Limb (tissue), 2 donors: ENCODE measurements at regions not wholly inside any gene's neighbourhood (a gene's known extent, or its start where the extent isn't known, plus 50 kb on each side); places are given as distances from the start of the nearest gene placed in this dataset.
"Not testable (repeated sequence)": the region's sequence is repeated elsewhere in the genome, so short reads cannot be mapped to it uniquely, and the experiment has no call there.

ENCODE experiments used
- DNase-seq, 2 donors: peaks; one replicate each; pipeline ENCODE4 v3.0.0-alpha.2; 2016; ENCODE audit errors: extremely low spot score in 2 of 2

- no peak for DNase-seq
Measured at GRCh38 chr20:33908336-33908735, 85.4 kb upstream of the RALY start.

- no peak for DNase-seq
Measured at GRCh38 chr20:33908868-33909267, 84.8 kb upstream of the RALY start.

GRCh38 chr20:33909331-33909921 is 84.3 kb upstream of the RALY start:
- peak in 1 of 2 donors; percentile 1 for DNase-seq

GRCh38 chr20:33910056-33910455 is 83.7 kb upstream of the RALY start:
- peak in 1 of 2 donors; percentile 20 for DNase-seq

- no peak for DNase-seq
Measured at GRCh38 chr20:33910529-33911327, 83.0 kb upstream of the RALY start.

GRCh38 chr20:33914919-33915318 is 78.8 kb upstream of the RALY start:
- DNase-seq = no peak

GRCh38 chr20:33915726-33916331 is 77.9 kb upstream of the RALY start:
- DNase-seq = no peak

- DNase-seq = no peak
Measured at GRCh38 chr20:33916768-33917167, 76.9 kb upstream of the RALY start.

- DNase-seq = peak in 1 of 2 donors; percentile 24
Measured at GRCh38 chr20:33917831-33918525, 75.7 kb upstream of the RALY start.

- no peak for DNase-seq
Measured at GRCh38 chr20:33918662-33919061, 75.0 kb upstream of the RALY start.

GRCh38 chr20:33919653-33920052 is 74.1 kb upstream of the RALY start:
- no peak for DNase-seq

GRCh38 chr20:33922224-33922623 is 71.5 kb upstream of the RALY start:
- no peak for DNase-seq

GRCh38 chr20:33923740-33924139 is 70.0 kb upstream of the RALY start:
- no peak for DNase-seq

GRCh38 chr20:33925867-33926266 is 67.8 kb upstream of the RALY start:
- DNase-seq = no peak

- no peak for DNase-seq
Measured at GRCh38 chr20:33926425-33926824, 67.3 kb upstream of the RALY start.

- no peak for DNase-seq
Measured at GRCh38 chr20:33927724-33928123, 66.0 kb upstream of the RALY start.

GRCh38 chr20:33929917-33930316 is 63.8 kb upstream of the RALY start:
- DNase-seq = no peak

GRCh38 chr20:33933469-33933909 is 60.2 kb upstream of the RALY start:
- peak in 1 of 2 donors; percentile 22 for DNase-seq

- DNase-seq = no peak
Measured at GRCh38 chr20:33936656-33937055, 57.1 kb upstream of the RALY start.

GRCh38 chr20:33939031-33939430 is 54.7 kb upstream of the RALY start:
- DNase-seq = not testable (repeated sequence)

- no peak for DNase-seq
Measured at GRCh38 chr20:33940666-33941065, 53.0 kb upstream of the RALY start.
